Heart left ventricle (tissue), 13 donors: ENCODE measurements at regions not wholly inside any gene's neighbourhood (a gene's known extent, or its start where the extent isn't known, plus 50 kb on each side); places are given as distances from the start of the nearest gene placed in this dataset.

Source experiments
- CTCF ChIP-seq, 12 donors: fragments of 200-600 bp; sonication (generic) in 4 of 12; IDR thresholded peaks; one replicate each; pipeline versions ENCODE4 v1.5.0 to v1.8.0; 2018 to 2022; ENCODE audit warnings: antibody characterized with exemption in 12 of 12, mild to moderate bottlenecking in 5 of 12
- POLR2A ChIP-seq, 2 donors: fragments of 450-650 bp; IDR thresholded peaks; one replicate each; pipeline ENCODE4 v1.6.1; 2017; ENCODE audit warnings: antibody characterized with exemption in 2 of 2, mild to moderate bottlenecking in 2 of 2, moderate library complexity in 2 of 2
- donor health status: ischemic (EF 13 %, LVEDD 7.1; RV severe dilation, severe dysfunction).
- donor health status: DM: no; HTN: yes; CAD: no.
- donor health status: DM: no; HTN: no; CAD: no.
- donor health status: ischemic (EF 25% LVEDD 6.9; RV normal size, moderate dysfunction).
- donor health status: ischemic (EF 25% LVEDD 5.7; RV mildly dilated, moderate dysfunction).
- donor health status: ischemic (EF 35%, LVEDD 5.7; RV mildly dilated, moderate dysfunction).
- donor health status: nonischemic (EF 11% LVEDD 7.7; RV severe dilation, severe dysfunction).
- donor health status: DM: yes; HTN: yes; CAD: no.
- donor health status: PGD.
- donor health status: ischemic (EF 29% LVEDD 5.4; RV normal size, mild dysfunction).
- donor health status: nonischemic (EF 23%, LVEDD 6.1; RV moderate dilation, normal function).

- no peak for TF ChIP-seq CTCF (IDR thresholded peaks at IDR 0.05)
- no peak for TF ChIP-seq POLR2A (IDR thresholded peaks at IDR 0.05)
Measured at GRCh38 chr10:9244864-9245263, 1190.4 kb downstream of the GATA3 start.
